ENCODE measurements at regions not wholly inside any gene's neighbourhood (a gene's known extent, or its start where the extent isn't known, plus 50 kb on each side); places are given as distances from the start of the nearest gene placed in this dataset.

DNA sequence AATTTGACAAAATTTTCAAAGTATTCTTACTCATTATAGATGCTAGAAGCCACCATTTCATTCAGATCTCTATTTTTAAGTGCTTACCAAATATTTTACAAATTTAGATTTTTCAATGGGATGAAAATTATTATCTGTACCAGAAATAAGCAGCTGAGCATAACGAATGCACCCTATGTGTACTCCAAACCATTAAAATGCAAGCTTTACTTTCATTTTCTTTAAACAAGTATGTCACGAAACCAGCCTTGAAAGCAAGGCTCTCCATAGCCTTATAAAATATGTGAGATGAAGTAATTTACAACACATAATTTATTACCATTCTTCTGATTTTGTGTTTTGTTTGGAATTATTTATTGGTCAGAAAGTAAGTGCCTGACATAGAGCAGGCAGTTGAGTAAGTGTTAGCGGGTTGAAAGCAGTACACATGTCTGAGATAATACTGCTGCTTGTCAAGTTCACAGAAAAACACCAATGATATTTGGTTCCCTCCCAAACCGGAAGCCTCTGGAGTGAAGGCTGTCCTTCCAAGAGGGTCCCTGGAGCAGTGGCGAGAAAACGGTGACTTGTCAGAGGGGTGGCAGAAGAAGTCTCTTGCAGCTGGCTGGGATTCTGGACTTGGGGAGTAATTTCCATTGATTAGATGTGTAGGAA, 322.7 kb upstream of the PFKP start:
- TF ChIP-seq POLR2A (IDR thresholded peaks at IDR 0.05; ENCODE audit: low read depth, low read length), result no peak
- no peak for TF ChIP-seq TAF1 (IDR thresholded peaks at IDR 0.05; ENCODE audit: borderline replicate concordance, low read depth, low read length)
- TF ChIP-seq POLR2AphosphoS5 (IDR thresholded peaks at IDR 0.05; ENCODE audit: low read depth, low read length), result no peak

Measured in GM12892 (cell line).